ENCODE measurements at regions not wholly inside any gene's neighbourhood (a gene's known extent, or its start where the extent isn't known, plus 50 kb on each side); places are given as distances from the start of the nearest gene placed in this dataset.

DNA sequence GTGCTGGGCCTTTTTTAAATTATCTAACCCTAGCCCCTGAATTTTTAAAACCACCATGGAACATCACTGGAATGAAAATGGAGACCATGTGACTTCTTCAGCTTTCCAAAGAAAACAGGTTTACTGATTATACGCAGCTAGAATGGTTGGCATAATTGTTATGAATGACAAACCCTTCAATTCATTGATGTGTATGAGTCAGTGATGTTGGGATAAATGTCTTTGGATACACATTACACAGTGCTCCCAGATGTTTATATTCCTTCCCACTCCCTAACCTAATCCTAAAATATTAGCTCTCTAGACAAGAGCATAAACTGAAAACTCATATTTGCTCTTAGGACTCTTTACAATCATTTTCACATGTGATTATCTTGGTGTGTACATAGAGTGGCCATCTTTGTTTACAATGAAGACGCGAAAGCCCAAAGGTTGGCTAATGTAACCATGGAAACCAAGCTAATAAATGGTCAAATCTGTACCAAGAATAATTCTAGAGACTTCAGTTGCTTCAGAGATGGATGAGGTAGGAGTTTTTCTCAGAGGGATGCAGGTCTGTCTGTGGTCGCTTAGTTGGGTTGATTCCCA is 131.2 kb upstream of the HMHB1 start:
- Histone ChIP-seq H4K20me1 (ENCODE audit: low read depth) (no peaks in the 10 kb centered on the region), H3F3A (ENCODE audit: low read depth) (no peaks in the 10 kb centered on the region), H3K9ac (no peak overlapping the region), H2AFZ (replicated peaks) (no peak overlapping the region), H3K27ac (no peak overlapping the region), H3K36me3 (no peaks in the 10 kb centered on the region), H3K4me1 (no peaks in the 10 kb centered on the region), H3K27me3 (no peaks in the 10 kb centered on the region), H3K79me2 (ENCODE audit: low read depth) (no peaks in the 10 kb centered on the region), H3K9me3 (ENCODE audit: low read depth) (no peaks in the 10 kb centered on the region), H3K4me2 (no peak overlapping the region), H3K4me3 (no peak overlapping the region)
- Mint-ChIP-seq H3K4me1 (no peaks in the 10 kb centered on the region), H3K9me3 (no peaks in the 10 kb centered on the region), H3K36me3 (no peaks in the 10 kb centered on the region), H3K27ac (no peak overlapping the region), H3K4me3 (no peak overlapping the region), H3K27me3 (ENCODE audit: insufficient read depth, low read depth) (peaks cover 8% of the 10 kb centered on the region)
- TF ChIP-seq EZH2 (IDR thresholded peaks at IDR 0.05) (no peak), EZH2phosphoT487 (IDR thresholded peaks at IDR 0.05) (no peak)
- TF ChIP-seq, protein P1, sequence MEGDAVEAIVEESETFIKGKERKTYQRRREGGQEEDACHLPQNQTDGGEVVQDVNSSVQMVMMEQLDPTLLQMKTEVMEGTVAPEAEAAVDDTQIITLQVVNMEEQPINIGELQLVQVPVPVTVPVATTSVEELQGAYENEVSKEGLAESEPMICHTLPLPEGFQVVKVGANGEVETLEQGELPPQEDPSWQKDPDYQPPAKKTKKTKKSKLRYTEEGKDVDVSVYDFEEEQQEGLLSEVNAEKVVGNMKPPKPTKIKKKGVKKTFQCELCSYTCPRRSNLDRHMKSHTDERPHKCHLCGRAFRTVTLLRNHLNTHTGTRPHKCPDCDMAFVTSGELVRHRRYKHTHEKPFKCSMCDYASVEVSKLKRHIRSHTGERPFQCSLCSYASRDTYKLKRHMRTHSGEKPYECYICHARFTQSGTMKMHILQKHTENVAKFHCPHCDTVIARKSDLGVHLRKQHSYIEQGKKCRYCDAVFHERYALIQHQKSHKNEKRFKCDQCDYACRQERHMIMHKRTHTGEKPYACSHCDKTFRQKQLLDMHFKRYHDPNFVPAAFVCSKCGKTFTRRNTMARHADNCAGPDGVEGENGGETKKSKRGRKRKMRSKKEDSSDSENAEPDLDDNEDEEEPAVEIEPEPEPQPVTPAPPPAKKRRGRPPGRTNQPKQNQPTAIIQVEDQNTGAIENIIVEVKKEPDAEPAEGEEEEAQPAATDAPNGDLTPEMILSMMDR (IDR thresholded peaks at IDR 0.05) = no peak
- DNase-seq (ENCODE audit: low spot score) = no peak

GRCh38 chr5:143679777-143680176 is 132.2 kb upstream of the HMHB1 start:
- Mint-ChIP-seq H3K36me3 (no peaks in the 10 kb centered on the region), H3K4me3 (no peak overlapping the region)
- H2AFZ ChIP-seq (replicated peaks) = no peak overlapping the region

DNA sequence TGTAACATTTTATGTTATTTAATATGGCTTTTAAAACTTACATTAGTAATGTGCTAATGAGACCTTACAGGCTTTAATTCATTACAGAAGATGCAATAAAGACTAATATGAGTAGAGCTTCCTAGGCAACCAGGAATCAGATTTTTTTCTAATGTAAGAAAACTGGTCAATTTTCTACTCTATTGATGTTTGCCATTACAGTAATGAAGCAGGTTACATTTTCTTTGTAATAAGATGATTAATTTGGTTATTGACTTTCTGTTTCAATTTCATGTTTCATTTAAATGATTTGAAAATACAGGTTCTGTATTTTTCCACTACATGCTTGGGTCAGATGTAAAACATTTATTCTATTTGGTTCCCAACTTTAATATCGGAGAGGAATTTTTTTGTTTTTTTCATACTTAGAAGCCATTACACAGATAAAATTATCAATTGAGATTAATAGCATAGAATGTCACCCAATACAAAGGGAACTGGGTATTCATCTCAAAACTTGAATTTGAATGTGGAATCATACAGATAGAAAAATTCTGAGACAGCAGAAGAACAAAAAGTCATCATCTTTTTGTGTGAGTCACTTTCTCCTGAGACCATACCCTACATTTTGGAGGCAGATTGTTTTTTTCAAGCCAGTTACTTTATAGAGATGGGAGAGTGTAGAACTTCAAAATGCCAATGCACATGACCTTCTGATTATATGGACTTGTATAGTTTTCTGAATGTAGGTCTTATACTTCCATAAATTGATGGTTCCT is 133.6 kb upstream of the HMHB1 start:
- Mint-ChIP-seq H3K36me3 (no peaks in the 10 kb centered on the region), H3K9me3 (no peaks in the 10 kb centered on the region), H3K27ac (no peak overlapping the region)

More at GRCh38 chr5:143679777-143680176, 132.2 kb upstream of the HMHB1 start:
- Histone ChIP-seq H4K20me1 (ENCODE audit: low read depth) (no peaks in the 10 kb centered on the region), H3K9ac (no peak overlapping the region), H3K9me3 (ENCODE audit: low read depth) (no peaks in the 10 kb centered on the region), H3K4me2 (no peak overlapping the region), H3K4me3 (no peak overlapping the region), H3F3A (ENCODE audit: low read depth) (no peaks in the 10 kb centered on the region), H3K27me3 (no peaks in the 10 kb centered on the region), H3K36me3 (no peaks in the 10 kb centered on the region), H3K4me1 (peaks cover under 1% of the 10 kb centered on the region), H3K27ac (no peak overlapping the region), H3K79me2 (ENCODE audit: low read depth) (no peaks in the 10 kb centered on the region)
- peaks cover 8% of the 10 kb centered on the region for H3K27me3 Mint-ChIP-seq (ENCODE audit: insufficient read depth, low read depth)
- TF ChIP-seq EZH2 (IDR thresholded peaks at IDR 0.05) (no peak), EZH2phosphoT487 (IDR thresholded peaks at IDR 0.05) (no peak)
- TF ChIP-seq, protein P1 (IDR thresholded peaks at IDR 0.05) = no peak
- no peak for DNase-seq (ENCODE audit: low spot score)
- no peaks in the 10 kb centered on the region for H3K4me1 Mint-ChIP-seq
- H3K27ac Mint-ChIP-seq = no peak overlapping the region
- H3K9me3 Mint-ChIP-seq = no peaks in the 10 kb centered on the region

More for the DNA sequence above, 133.6 kb upstream of the HMHB1 start:
- Histone ChIP-seq H3K79me2 (ENCODE audit: low read depth) (no peaks in the 10 kb centered on the region), H3K4me3 (no peak overlapping the region), H3K36me3 (no peaks in the 10 kb centered on the region), H4K20me1 (ENCODE audit: low read depth) (no peaks in the 10 kb centered on the region), H3K9ac (no peak overlapping the region), H2AFZ (replicated peaks) (no peak overlapping the region), H3K9me3 (ENCODE audit: low read depth) (no peaks in the 10 kb centered on the region), H3K27me3 (no peaks in the 10 kb centered on the region), H3K4me2 (no peak overlapping the region), H3K27ac (no peak overlapping the region), H3F3A (ENCODE audit: low read depth) (no peaks in the 10 kb centered on the region), H3K4me1 (peaks cover 4% of the 10 kb centered on the region)
- Mint-ChIP-seq H3K4me1 (no peaks in the 10 kb centered on the region), H3K27me3 (ENCODE audit: insufficient read depth, low read depth) (peaks cover 6% of the 10 kb centered on the region), H3K4me3 (no peak overlapping the region)
- DNase-seq (ENCODE audit: low spot score) = no peak
- no peak for TF ChIP-seq EZH2 (IDR thresholded peaks at IDR 0.05)
- TF ChIP-seq EZH2phosphoT487 (IDR thresholded peaks at IDR 0.05) = no peak
- TF ChIP-seq, protein P1 (IDR thresholded peaks at IDR 0.05) = no peak
